ENCODE measurements at regions not wholly inside any gene's neighbourhood (a gene's known extent, or its start where the extent isn't known, plus 50 kb on each side); places are given as distances from the start of the nearest gene placed in this dataset.

- no peak for DNase-seq
- no CpG with 5 or more reads among the region's 1 CpG for WGBS (ENCODE audit: extremely low coverage, insufficient coverage, low lambda C conversion rate)
- Histone ChIP-seq H2BK5ac (ENCODE audit: low read length) (no peak overlapping the region), H3K4ac (ENCODE audit: low read depth, low read length) (no peak overlapping the region), H2BK15ac (replicated peaks; ENCODE audit: low read depth) (no peak overlapping the region), H3K23ac (ENCODE audit: low read length) (no peak overlapping the region), H4K5ac (ENCODE audit: low read length) (no peak overlapping the region), H3K9ac (ENCODE audit: low read length) (no peak overlapping the region), H2AK5ac (ENCODE audit: low read length) (no peak overlapping the region), H3K4me3 (ENCODE audit: low read length) (no peak overlapping the region), H3K27ac (ENCODE audit: low read depth, low read length) (no peak overlapping the region), H3K56ac (ENCODE audit: low read length) (no peak overlapping the region), H3K79me2 (ENCODE audit: control insufficient read depth, insufficient read depth, low read length) (no peaks in the 10 kb centered on the region), H2BK120ac (ENCODE audit: low read depth, low read length) (no peak overlapping the region), H3K18ac (ENCODE audit: low read length) (no peak overlapping the region), H3K79me1 (ENCODE audit: low read length) (no peaks in the 10 kb centered on the region), H3K4me1 (ENCODE audit: control insufficient read depth, low read depth, low read length) (no peaks in the 10 kb centered on the region), H3K27me3 (ENCODE audit: insufficient read depth, low read length, poor library complexity) (no peaks in the 10 kb centered on the region), H3K36me3 (ENCODE audit: control insufficient read depth, insufficient read depth, low read length) (no peaks in the 10 kb centered on the region), H3K4me2 (ENCODE audit: low read length) (no peak overlapping the region), H4K8ac (ENCODE audit: low read depth, low read length) (no peak overlapping the region)
Observed at GRCh38 chr6:144594585-144594984, 309.4 kb downstream of the UTRN start.

- no peak overlapping the region for H3K56ac ChIP-seq (ENCODE audit: low read length)
- no peaks in the 10 kb centered on the region for H3K4me1 ChIP-seq (ENCODE audit: control insufficient read depth, low read depth, low read length)
- no peak overlapping the region for H4K5ac ChIP-seq (ENCODE audit: low read length)
- H3K9ac ChIP-seq (ENCODE audit: low read length), result no peak overlapping the region
- no peak overlapping the region for H2BK120ac ChIP-seq (ENCODE audit: low read depth, low read length)
- no peak overlapping the region for H3K4me3 ChIP-seq (ENCODE audit: low read length)
- H2BK15ac ChIP-seq (replicated peaks; ENCODE audit: low read depth), result no peak overlapping the region
- no CpG with 5 or more reads among the region's 3 CpGs for whole genome bisulfite sequencing (ENCODE audit: extremely low coverage, insufficient coverage, low lambda C conversion rate)
- H3K23ac ChIP-seq (ENCODE audit: low read length), result no peak overlapping the region
- H3K4me2 ChIP-seq (ENCODE audit: low read length), result no peak overlapping the region
- H2BK5ac ChIP-seq (ENCODE audit: low read length), result no peak overlapping the region
- DNase-seq, result no peak
- no peaks in the 10 kb centered on the region for H3K79me2 ChIP-seq (ENCODE audit: control insufficient read depth, insufficient read depth, low read length)
- no peak overlapping the region for H2AK5ac ChIP-seq (ENCODE audit: low read length)
- H3K27me3 ChIP-seq (ENCODE audit: insufficient read depth, low read length, poor library complexity), result no peaks in the 10 kb centered on the region
- H3K18ac ChIP-seq (ENCODE audit: low read length), result no peak overlapping the region
- H3K79me1 ChIP-seq (ENCODE audit: low read length), result no peaks in the 10 kb centered on the region
- no peak overlapping the region for H4K8ac ChIP-seq (ENCODE audit: low read depth, low read length)
- no peak overlapping the region for H3K4ac ChIP-seq (ENCODE audit: low read depth, low read length)
- H3K27ac ChIP-seq (ENCODE audit: low read depth, low read length), result no peak overlapping the region
- H3K36me3 ChIP-seq (ENCODE audit: control insufficient read depth, insufficient read depth, low read length), result no peaks in the 10 kb centered on the region
Observed at GRCh38 chr6:144595266-144595665, 310.1 kb downstream of the UTRN start.

- H3K79me1 ChIP-seq (ENCODE audit: low read length), result no peaks in the 10 kb centered on the region
- H4K8ac ChIP-seq (ENCODE audit: low read depth, low read length), result no peak overlapping the region
- no peak overlapping the region for H3K4me2 ChIP-seq (ENCODE audit: low read length)
- H3K79me2 ChIP-seq (ENCODE audit: control insufficient read depth, insufficient read depth, low read length), result no peaks in the 10 kb centered on the region
- no peak overlapping the region for H3K4ac ChIP-seq (ENCODE audit: low read depth, low read length)
- no peak overlapping the region for H3K56ac ChIP-seq (ENCODE audit: low read length)
- H3K4me3 ChIP-seq (ENCODE audit: low read length), result no peak overlapping the region
- no peak overlapping the region for H3K9ac ChIP-seq (ENCODE audit: low read length)
- no peak overlapping the region for H2BK15ac ChIP-seq (replicated peaks; ENCODE audit: low read depth)
- H2BK5ac ChIP-seq (ENCODE audit: low read length), result no peak overlapping the region
- no peak overlapping the region for H4K5ac ChIP-seq (ENCODE audit: low read length)
- no peak overlapping the region for H3K23ac ChIP-seq (ENCODE audit: low read length)
- H3K4me1 ChIP-seq (ENCODE audit: control insufficient read depth, low read depth, low read length), result no peaks in the 10 kb centered on the region
- no peak overlapping the region for H2BK120ac ChIP-seq (ENCODE audit: low read depth, low read length)
- no peaks in the 10 kb centered on the region for H3K36me3 ChIP-seq (ENCODE audit: control insufficient read depth, insufficient read depth, low read length)
- H2AK5ac ChIP-seq (ENCODE audit: low read length), result no peak overlapping the region
- H3K27ac ChIP-seq (ENCODE audit: low read depth, low read length), result no peak overlapping the region
- no peak overlapping the region for H3K18ac ChIP-seq (ENCODE audit: low read length)
- DNase-seq, result no peak
- no peaks in the 10 kb centered on the region for H3K27me3 ChIP-seq (ENCODE audit: insufficient read depth, low read length, poor library complexity)
Observed at GRCh38 chr6:144597511-144597910, 312.4 kb downstream of the UTRN start.

- DNase-seq, result no peak
- no peak overlapping the region for H3K4ac ChIP-seq (ENCODE audit: low read depth, low read length)
- H3K56ac ChIP-seq (ENCODE audit: low read length), result no peak overlapping the region
- no peak overlapping the region for H2BK120ac ChIP-seq (ENCODE audit: low read depth, low read length)
- H3K36me3 ChIP-seq (ENCODE audit: control insufficient read depth, insufficient read depth, low read length), result no peaks in the 10 kb centered on the region
- no peak overlapping the region for H3K18ac ChIP-seq (ENCODE audit: low read length)
- H3K4me2 ChIP-seq (ENCODE audit: low read length), result no peak overlapping the region
- WGBS (ENCODE audit: extremely low coverage, insufficient coverage, low lambda C conversion rate), result no CpG with 5 or more reads among the region's 1 CpG
- H3K4me1 ChIP-seq (ENCODE audit: control insufficient read depth, low read depth, low read length), result no peaks in the 10 kb centered on the region
- no peaks in the 10 kb centered on the region for H3K79me2 ChIP-seq (ENCODE audit: control insufficient read depth, insufficient read depth, low read length)
- H2BK15ac ChIP-seq (replicated peaks; ENCODE audit: low read depth), result no peak overlapping the region
- H4K8ac ChIP-seq (ENCODE audit: low read depth, low read length), result no peak overlapping the region
- H3K27ac ChIP-seq (ENCODE audit: low read depth, low read length), result no peak overlapping the region
- H2AK5ac ChIP-seq (ENCODE audit: low read length), result no peak overlapping the region
- no peak overlapping the region for H3K23ac ChIP-seq (ENCODE audit: low read length)
- no peaks in the 10 kb centered on the region for H3K79me1 ChIP-seq (ENCODE audit: low read length)
- H3K27me3 ChIP-seq (ENCODE audit: insufficient read depth, low read length, poor library complexity), result no peaks in the 10 kb centered on the region
- H3K9ac ChIP-seq (ENCODE audit: low read length), result no peak overlapping the region
- H4K5ac ChIP-seq (ENCODE audit: low read length), result no peak overlapping the region
- H2BK5ac ChIP-seq (ENCODE audit: low read length), result no peak overlapping the region
- H3K4me3 ChIP-seq (ENCODE audit: low read length), result no peak overlapping the region
Observed at GRCh38 chr6:144599615-144600014, 314.5 kb downstream of the UTRN start.

- Histone ChIP-seq H3K79me1 (ENCODE audit: low read length) (no peaks in the 10 kb centered on the region), H3K27ac (ENCODE audit: low read depth, low read length) (no peak overlapping the region)
Observed at GRCh38 chr6:144601221-144601620, 316.1 kb downstream of the UTRN start.

GRCh38 chr6:144602523-144603180 lies 317.5 kb downstream of the UTRN start:
- Histone ChIP-seq H4K8ac (ENCODE audit: low read depth, low read length) (no peak overlapping the region), H3K4me1 (ENCODE audit: control insufficient read depth, low read depth, low read length) (no peaks in the 10 kb centered on the region), H3K4me2 (ENCODE audit: low read length) (no peak overlapping the region), H2BK120ac (ENCODE audit: low read depth, low read length) (no peak overlapping the region), H3K4me3 (ENCODE audit: low read length) (no peak overlapping the region), H3K36me3 (ENCODE audit: control insufficient read depth, insufficient read depth, low read length) (no peaks in the 10 kb centered on the region), H3K27me3 (ENCODE audit: insufficient read depth, low read length, poor library complexity) (no peaks in the 10 kb centered on the region), H2AK5ac (ENCODE audit: low read length) (no peak overlapping the region), H3K79me2 (ENCODE audit: control insufficient read depth, insufficient read depth, low read length) (no peaks in the 10 kb centered on the region), H4K5ac (ENCODE audit: low read length) (no peak overlapping the region), H3K27ac (ENCODE audit: low read depth, low read length) (no peak overlapping the region), H3K9ac (ENCODE audit: low read length) (no peak overlapping the region), H3K56ac (ENCODE audit: low read length) (no peak overlapping the region), H3K79me1 (ENCODE audit: low read length) (no peaks in the 10 kb centered on the region), H2BK15ac (replicated peaks; ENCODE audit: low read depth) (no peak overlapping the region), H2BK5ac (ENCODE audit: low read length) (no peak overlapping the region), H3K4ac (ENCODE audit: low read depth, low read length) (no peak overlapping the region), H3K23ac (ENCODE audit: low read length) (no peak overlapping the region), H3K18ac (ENCODE audit: low read length) (no peak overlapping the region)
- no CpG with 5 or more reads among the region's 3 CpGs for WGBS (ENCODE audit: extremely low coverage, insufficient coverage, low lambda C conversion rate)
- DNase-seq, result no peak

More at GRCh38 chr6:144601221-144601620, 316.1 kb downstream of the UTRN start:
- H3K36me3 ChIP-seq (ENCODE audit: control insufficient read depth, insufficient read depth, low read length), result no peaks in the 10 kb centered on the region
- no peak for DNase-seq
- H3K4me2 ChIP-seq (ENCODE audit: low read length), result no peak overlapping the region
- no peak overlapping the region for H2BK15ac ChIP-seq (replicated peaks; ENCODE audit: low read depth)
- no CpG with 5 or more reads among the region's 2 CpGs for WGBS (ENCODE audit: extremely low coverage, insufficient coverage, low lambda C conversion rate)
- H3K27me3 ChIP-seq (ENCODE audit: insufficient read depth, low read length, poor library complexity), result no peaks in the 10 kb centered on the region
- H3K9ac ChIP-seq (ENCODE audit: low read length), result no peak overlapping the region
- H4K8ac ChIP-seq (ENCODE audit: low read depth, low read length), result no peak overlapping the region
- no peak overlapping the region for H2BK5ac ChIP-seq (ENCODE audit: low read length)
- H3K18ac ChIP-seq (ENCODE audit: low read length), result no peak overlapping the region
- no peak overlapping the region for H2AK5ac ChIP-seq (ENCODE audit: low read length)
- H2BK120ac ChIP-seq (ENCODE audit: low read depth, low read length), result no peak overlapping the region
- no peaks in the 10 kb centered on the region for H3K79me2 ChIP-seq (ENCODE audit: control insufficient read depth, insufficient read depth, low read length)
- H4K5ac ChIP-seq (ENCODE audit: low read length), result no peak overlapping the region
- no peak overlapping the region for H3K56ac ChIP-seq (ENCODE audit: low read length)
- no peak overlapping the region for H3K4ac ChIP-seq (ENCODE audit: low read depth, low read length)
- no peak overlapping the region for H3K23ac ChIP-seq (ENCODE audit: low read length)
- no peaks in the 10 kb centered on the region for H3K4me1 ChIP-seq (ENCODE audit: control insufficient read depth, low read depth, low read length)
- no peak overlapping the region for H3K4me3 ChIP-seq (ENCODE audit: low read length)
